ENCODE measurements at regions not wholly inside any gene's neighbourhood (a gene's known extent, or its start where the extent isn't known, plus 50 kb on each side); places are given as distances from the start of the nearest gene placed in this dataset.

- TF ChIP-seq POLR2AphosphoS5 (IDR thresholded peaks at IDR 0.05; ENCODE audit: insufficient read depth in 1 of 2, low read depth in 1 of 2) (no peak), CTCF (IDR thresholded peaks at IDR 0.05) (no peak), POLR2A (IDR thresholded peaks at IDR 0.05) (no peak)
Measured at GRCh38 chr9:708551-709432, 132.7 kb upstream of the DMRT1 start.
